GM23338 (cell line): ENCODE measurements at regions not wholly inside any gene's neighbourhood (a gene's known extent, or its start where the extent isn't known, plus 50 kb on each side); places are given as distances from the start of the nearest gene placed in this dataset.

Source experiments
- ATAC-seq: fragments of 200-7000 bp; cut with Tn5 transposase; 3 replicates; pipeline ENCODE4 v1.9.1; 2020
- DNase-seq: peaks from one replicate; pipeline ENCODE4 v3.0.0-alpha.2; 2015; ENCODE audit warnings: low spot score
- H2AFZ ChIP-seq: fragments of 200-600 bp; sonication (generic); 2 replicates; pipeline ENCODE4 v1.8.0; 2016; ENCODE audit warnings: antibody characterized with exemption, mild to moderate bottlenecking, moderate library complexity
- H3F3A ChIP-seq: fragments of 200-600 bp; sonication (generic); replicated peaks from 2 replicates; pipeline ENCODE4 v1.8.0; 2017; ENCODE audit warnings: antibody characterized with exemption, mixed run types, low read depth
- H3K27ac ChIP-seq: fragments of 200-600 bp; sonication (generic); 2 replicates; pipeline ENCODE4 v1.6.1; 2016; ENCODE audit warnings: low read depth
- H3K27me3 ChIP-seq: fragments of 200-600 bp; sonication (generic); 2 replicates; pipeline ENCODE4 v1.8.0; 2016; ENCODE audit warnings: mild to moderate bottlenecking, mixed run types, moderate library complexity; ENCODE audit not compliant: insufficient read depth
- H3K36me3 ChIP-seq: fragments of 200-600 bp; sonication (generic); 2 replicates; pipeline ENCODE4 v1.8.0; 2016; ENCODE audit warnings: mild to moderate bottlenecking; ENCODE audit not compliant: insufficient read depth
- H3K4me1 ChIP-seq: fragments of 200-600 bp; sonication (generic); 2 replicates; pipeline ENCODE4 v1.8.0; 2016; ENCODE audit warnings: mild to moderate bottlenecking, moderate library complexity; ENCODE audit not compliant: insufficient read depth
- H3K4me2 ChIP-seq: fragments of 200-600 bp; sonication (generic); 2 replicates; pipeline ENCODE4 v1.7.1; 2017; ENCODE audit warnings: mixed run types
- H3K4me3 ChIP-seq: fragments of 200-600 bp; sonication (generic); 2 replicates; pipeline ENCODE4 v1.6.1; 2016; ENCODE audit warnings: mixed run types
- H3K79me2 ChIP-seq: fragments of 200-600 bp; sonication (generic); replicated peaks from 2 replicates; pipeline ENCODE4 v1.8.0; 2017; ENCODE audit warnings: mild to moderate bottlenecking; ENCODE audit not compliant: insufficient read depth
- H3K9me2 ChIP-seq: fragments of 200-600 bp; sonication (generic); 2 replicates; pipeline ENCODE4 v1.8.0; 2017; ENCODE audit not compliant: insufficient read depth
- H4K20me1 ChIP-seq: fragments of 200-600 bp; sonication (generic); replicated peaks from 2 replicates; pipeline ENCODE4 v1.8.0; 2017; ENCODE audit warnings: mild to moderate bottlenecking; ENCODE audit not compliant: insufficient read depth
- H3K27ac Mint-ChIP-seq: 2 replicates; pipeline ENCODE4 v1.8.0; 2020; ENCODE audit warnings: inconsistent platforms, mild to moderate bottlenecking, moderate library complexity, mixed read lengths
- H3K27me3 Mint-ChIP-seq: 3 replicates; pipeline ENCODE4 v1.8.0; 2022; ENCODE audit warnings: low read depth, mild to moderate bottlenecking, moderate library complexity, mixed read lengths, inconsistent platforms; ENCODE audit not compliant: insufficient read depth, poor library complexity
- H3K36me3 Mint-ChIP-seq: 3 replicates; pipeline ENCODE4 v1.8.0; 2021; ENCODE audit warnings: low read depth, mild to moderate bottlenecking, inconsistent platforms, moderate library complexity, mixed read lengths
- H3K4me1 Mint-ChIP-seq: 3 replicates; pipeline ENCODE4 v1.8.0; 2020; ENCODE audit warnings: mild to moderate bottlenecking, inconsistent platforms, mixed read lengths
- H3K4me3 Mint-ChIP-seq: 3 replicates; pipeline ENCODE4 v1.8.0; 2021; ENCODE audit warnings: moderate library complexity, mild to moderate bottlenecking, inconsistent platforms, mixed read lengths
- H3K9me3 Mint-ChIP-seq: 3 replicates; pipeline ENCODE4 v1.8.0; 2020; ENCODE audit warnings: moderate library complexity, mild to moderate bottlenecking, inconsistent platforms, mixed read lengths
- CREB1 ChIP-seq: fragments of 250-450 bp; sonication (Bioruptor Pico); IDR thresholded peaks from 2 replicates; pipeline ENCODE4 v1.5.0; 2020; ENCODE audit warnings: low read depth, mild to moderate bottlenecking, moderate library complexity
- EZH2 ChIP-seq: fragments of 200-600 bp; sonication (generic); IDR thresholded peaks from one replicate; pipeline ENCODE4 v1.8.0; 2017; ENCODE audit warnings: antibody characterized with exemption, mild to moderate bottlenecking, low read depth; ENCODE audit not compliant: unreplicated experiment
- EZH2phosphoT487 ChIP-seq: fragments of 200-600 bp; sonication (generic); IDR thresholded peaks from one replicate; pipeline ENCODE4 v1.8.1; 2018; ENCODE audit warnings: antibody characterized with exemption; ENCODE audit not compliant: unreplicated experiment
- POLR2AphosphoS5 ChIP-seq: IDR thresholded peaks from 2 replicates; pipeline ENCODE4 v1.6.1; 2016; ENCODE audit warnings: antibody characterized with exemption, low read depth
- STAT1 ChIP-seq: IDR thresholded peaks from one replicate; pipeline ENCODE4 v1.6.1; 2016; ENCODE audit warnings: antibody characterized with exemption; ENCODE audit not compliant: unreplicated experiment
- ZNF114 ChIP-seq: fragments of 250-450 bp; sonication (Bioruptor Pico); IDR thresholded peaks from 2 replicates; pipeline ENCODE4 v1.5.0; 2020; ENCODE audit warnings: mild to moderate bottlenecking, moderate library complexity
- ZNF331 ChIP-seq: fragments of 250-450 bp; sonication (Bioruptor Pico); IDR thresholded peaks from 2 replicates; pipeline ENCODE4 v1.5.0; 2020; ENCODE audit warnings: low read depth, mild to moderate bottlenecking, moderate library complexity
- TF ChIP-seq, protein P1 (sequence below), 2 experiments: fragments of 200-600 bp in 1 of 2; sonication (generic) in 1 of 2; conservative IDR thresholded peaks; 2 replicates each; pipeline versions ENCODE4 v1.5.1 to v1.6.1; 2016 to 2017; ENCODE audit warnings: antibody characterized with exemption in 2 of 2, low read depth in 2 of 2, mild to moderate bottlenecking in 2 of 2, moderate library complexity in 1 of 2
- TF ChIP-seq, protein P2 (sequence below): IDR thresholded peaks from one replicate; pipeline ENCODE4 v1.6.1; 2018; ENCODE audit warnings: antibody characterized with exemption; ENCODE audit not compliant: unreplicated experiment
- TF ChIP-seq, protein P3 (sequence below): fragments of 250-450 bp; sonication (Bioruptor Pico); IDR thresholded peaks from 2 replicates; pipeline ENCODE4 v1.5.0; 2020; ENCODE audit warnings: mild to moderate bottlenecking, moderate library complexity

GRCh38 chr2:57509189-57509588, 537.4 kb upstream of the VRK2 start (continued):
- TF ChIP-seq, protein P1, sequence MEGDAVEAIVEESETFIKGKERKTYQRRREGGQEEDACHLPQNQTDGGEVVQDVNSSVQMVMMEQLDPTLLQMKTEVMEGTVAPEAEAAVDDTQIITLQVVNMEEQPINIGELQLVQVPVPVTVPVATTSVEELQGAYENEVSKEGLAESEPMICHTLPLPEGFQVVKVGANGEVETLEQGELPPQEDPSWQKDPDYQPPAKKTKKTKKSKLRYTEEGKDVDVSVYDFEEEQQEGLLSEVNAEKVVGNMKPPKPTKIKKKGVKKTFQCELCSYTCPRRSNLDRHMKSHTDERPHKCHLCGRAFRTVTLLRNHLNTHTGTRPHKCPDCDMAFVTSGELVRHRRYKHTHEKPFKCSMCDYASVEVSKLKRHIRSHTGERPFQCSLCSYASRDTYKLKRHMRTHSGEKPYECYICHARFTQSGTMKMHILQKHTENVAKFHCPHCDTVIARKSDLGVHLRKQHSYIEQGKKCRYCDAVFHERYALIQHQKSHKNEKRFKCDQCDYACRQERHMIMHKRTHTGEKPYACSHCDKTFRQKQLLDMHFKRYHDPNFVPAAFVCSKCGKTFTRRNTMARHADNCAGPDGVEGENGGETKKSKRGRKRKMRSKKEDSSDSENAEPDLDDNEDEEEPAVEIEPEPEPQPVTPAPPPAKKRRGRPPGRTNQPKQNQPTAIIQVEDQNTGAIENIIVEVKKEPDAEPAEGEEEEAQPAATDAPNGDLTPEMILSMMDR (conservative IDR thresholded peaks at IDR 0.05; ENCODE audit: low read depth in 2 of 2), result no peak
- TF ChIP-seq CREB1 (CRISPR knock-in tag) (no peak), EZH2phosphoT487 (no peak), STAT1 (no peak), POLR2AphosphoS5 (no peak), ZNF114 (no peak), EZH2 (no peak)
- TF ChIP-seq, protein P2, sequence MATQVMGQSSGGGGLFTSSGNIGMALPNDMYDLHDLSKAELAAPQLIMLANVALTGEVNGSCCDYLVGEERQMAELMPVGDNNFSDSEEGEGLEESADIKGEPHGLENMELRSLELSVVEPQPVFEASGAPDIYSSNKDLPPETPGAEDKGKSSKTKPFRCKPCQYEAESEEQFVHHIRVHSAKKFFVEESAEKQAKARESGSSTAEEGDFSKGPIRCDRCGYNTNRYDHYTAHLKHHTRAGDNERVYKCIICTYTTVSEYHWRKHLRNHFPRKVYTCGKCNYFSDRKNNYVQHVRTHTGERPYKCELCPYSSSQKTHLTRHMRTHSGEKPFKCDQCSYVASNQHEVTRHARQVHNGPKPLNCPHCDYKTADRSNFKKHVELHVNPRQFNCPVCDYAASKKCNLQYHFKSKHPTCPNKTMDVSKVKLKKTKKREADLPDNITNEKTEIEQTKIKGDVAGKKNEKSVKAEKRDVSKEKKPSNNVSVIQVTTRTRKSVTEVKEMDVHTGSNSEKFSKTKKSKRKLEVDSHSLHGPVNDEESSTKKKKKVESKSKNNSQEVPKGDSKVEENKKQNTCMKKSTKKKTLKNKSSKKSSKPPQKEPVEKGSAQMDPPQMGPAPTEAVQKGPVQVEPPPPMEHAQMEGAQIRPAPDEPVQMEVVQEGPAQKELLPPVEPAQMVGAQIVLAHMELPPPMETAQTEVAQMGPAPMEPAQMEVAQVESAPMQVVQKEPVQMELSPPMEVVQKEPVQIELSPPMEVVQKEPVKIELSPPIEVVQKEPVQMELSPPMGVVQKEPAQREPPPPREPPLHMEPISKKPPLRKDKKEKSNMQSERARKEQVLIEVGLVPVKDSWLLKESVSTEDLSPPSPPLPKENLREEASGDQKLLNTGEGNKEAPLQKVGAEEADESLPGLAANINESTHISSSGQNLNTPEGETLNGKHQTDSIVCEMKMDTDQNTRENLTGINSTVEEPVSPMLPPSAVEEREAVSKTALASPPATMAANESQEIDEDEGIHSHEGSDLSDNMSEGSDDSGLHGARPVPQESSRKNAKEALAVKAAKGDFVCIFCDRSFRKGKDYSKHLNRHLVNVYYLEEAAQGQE, result no peak

DNA sequence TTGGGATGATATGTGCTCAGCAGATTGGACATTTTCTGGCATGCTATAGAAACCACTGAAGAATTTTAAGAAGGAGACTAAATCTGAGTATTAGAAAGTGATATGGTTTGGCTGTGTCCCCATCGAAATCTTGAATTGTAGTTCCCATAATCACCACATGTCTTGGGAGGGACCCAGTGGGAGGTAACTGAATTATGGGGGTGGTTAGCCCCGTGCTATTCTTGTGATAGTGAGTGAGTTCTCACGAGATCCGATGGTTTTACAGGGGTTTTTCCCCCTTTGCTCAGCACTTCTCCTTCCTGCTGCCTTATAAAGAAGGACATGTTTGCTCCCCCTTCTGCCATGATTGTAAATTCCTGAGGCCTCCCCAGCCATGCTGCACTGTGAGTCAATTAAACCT, 535.9 kb upstream of the VRK2 start:
- Histone ChIP-seq H4K20me1 (no peaks in the 10 kb centered on the region), H3K79me2 (no peaks in the 10 kb centered on the region), H3K4me2 (no peak overlapping the region), H3K27ac (no peak overlapping the region), H3K4me1 (peaks cover 6% of the 10 kb centered on the region), H3K36me3 (no peaks in the 10 kb centered on the region), H3K27me3 (no peaks in the 10 kb centered on the region), H2AFZ (no peak overlapping the region; the same call in 1 of the 2 replicates), H3F3A (no peaks in the 10 kb centered on the region), H3K4me3 (no peak overlapping the region), H3K9me2 (no peaks in the 10 kb centered on the region)
- ATAC-seq (no peak), DNase-seq (peak; percentile 23)
- Mint-ChIP-seq H3K4me3 (no peak overlapping the region), H3K4me1 (peaks cover 5% of the 10 kb centered on the region; the same call in 1 of the 3 replicates), H3K36me3 (no peaks in the 10 kb centered on the region), H3K9me3 (no peaks in the 10 kb centered on the region), H3K27me3 (no peaks in the 10 kb centered on the region), H3K27ac (no peak overlapping the region)
- TF ChIP-seq ZNF331, result no peak
- TF ChIP-seq, protein P3, sequence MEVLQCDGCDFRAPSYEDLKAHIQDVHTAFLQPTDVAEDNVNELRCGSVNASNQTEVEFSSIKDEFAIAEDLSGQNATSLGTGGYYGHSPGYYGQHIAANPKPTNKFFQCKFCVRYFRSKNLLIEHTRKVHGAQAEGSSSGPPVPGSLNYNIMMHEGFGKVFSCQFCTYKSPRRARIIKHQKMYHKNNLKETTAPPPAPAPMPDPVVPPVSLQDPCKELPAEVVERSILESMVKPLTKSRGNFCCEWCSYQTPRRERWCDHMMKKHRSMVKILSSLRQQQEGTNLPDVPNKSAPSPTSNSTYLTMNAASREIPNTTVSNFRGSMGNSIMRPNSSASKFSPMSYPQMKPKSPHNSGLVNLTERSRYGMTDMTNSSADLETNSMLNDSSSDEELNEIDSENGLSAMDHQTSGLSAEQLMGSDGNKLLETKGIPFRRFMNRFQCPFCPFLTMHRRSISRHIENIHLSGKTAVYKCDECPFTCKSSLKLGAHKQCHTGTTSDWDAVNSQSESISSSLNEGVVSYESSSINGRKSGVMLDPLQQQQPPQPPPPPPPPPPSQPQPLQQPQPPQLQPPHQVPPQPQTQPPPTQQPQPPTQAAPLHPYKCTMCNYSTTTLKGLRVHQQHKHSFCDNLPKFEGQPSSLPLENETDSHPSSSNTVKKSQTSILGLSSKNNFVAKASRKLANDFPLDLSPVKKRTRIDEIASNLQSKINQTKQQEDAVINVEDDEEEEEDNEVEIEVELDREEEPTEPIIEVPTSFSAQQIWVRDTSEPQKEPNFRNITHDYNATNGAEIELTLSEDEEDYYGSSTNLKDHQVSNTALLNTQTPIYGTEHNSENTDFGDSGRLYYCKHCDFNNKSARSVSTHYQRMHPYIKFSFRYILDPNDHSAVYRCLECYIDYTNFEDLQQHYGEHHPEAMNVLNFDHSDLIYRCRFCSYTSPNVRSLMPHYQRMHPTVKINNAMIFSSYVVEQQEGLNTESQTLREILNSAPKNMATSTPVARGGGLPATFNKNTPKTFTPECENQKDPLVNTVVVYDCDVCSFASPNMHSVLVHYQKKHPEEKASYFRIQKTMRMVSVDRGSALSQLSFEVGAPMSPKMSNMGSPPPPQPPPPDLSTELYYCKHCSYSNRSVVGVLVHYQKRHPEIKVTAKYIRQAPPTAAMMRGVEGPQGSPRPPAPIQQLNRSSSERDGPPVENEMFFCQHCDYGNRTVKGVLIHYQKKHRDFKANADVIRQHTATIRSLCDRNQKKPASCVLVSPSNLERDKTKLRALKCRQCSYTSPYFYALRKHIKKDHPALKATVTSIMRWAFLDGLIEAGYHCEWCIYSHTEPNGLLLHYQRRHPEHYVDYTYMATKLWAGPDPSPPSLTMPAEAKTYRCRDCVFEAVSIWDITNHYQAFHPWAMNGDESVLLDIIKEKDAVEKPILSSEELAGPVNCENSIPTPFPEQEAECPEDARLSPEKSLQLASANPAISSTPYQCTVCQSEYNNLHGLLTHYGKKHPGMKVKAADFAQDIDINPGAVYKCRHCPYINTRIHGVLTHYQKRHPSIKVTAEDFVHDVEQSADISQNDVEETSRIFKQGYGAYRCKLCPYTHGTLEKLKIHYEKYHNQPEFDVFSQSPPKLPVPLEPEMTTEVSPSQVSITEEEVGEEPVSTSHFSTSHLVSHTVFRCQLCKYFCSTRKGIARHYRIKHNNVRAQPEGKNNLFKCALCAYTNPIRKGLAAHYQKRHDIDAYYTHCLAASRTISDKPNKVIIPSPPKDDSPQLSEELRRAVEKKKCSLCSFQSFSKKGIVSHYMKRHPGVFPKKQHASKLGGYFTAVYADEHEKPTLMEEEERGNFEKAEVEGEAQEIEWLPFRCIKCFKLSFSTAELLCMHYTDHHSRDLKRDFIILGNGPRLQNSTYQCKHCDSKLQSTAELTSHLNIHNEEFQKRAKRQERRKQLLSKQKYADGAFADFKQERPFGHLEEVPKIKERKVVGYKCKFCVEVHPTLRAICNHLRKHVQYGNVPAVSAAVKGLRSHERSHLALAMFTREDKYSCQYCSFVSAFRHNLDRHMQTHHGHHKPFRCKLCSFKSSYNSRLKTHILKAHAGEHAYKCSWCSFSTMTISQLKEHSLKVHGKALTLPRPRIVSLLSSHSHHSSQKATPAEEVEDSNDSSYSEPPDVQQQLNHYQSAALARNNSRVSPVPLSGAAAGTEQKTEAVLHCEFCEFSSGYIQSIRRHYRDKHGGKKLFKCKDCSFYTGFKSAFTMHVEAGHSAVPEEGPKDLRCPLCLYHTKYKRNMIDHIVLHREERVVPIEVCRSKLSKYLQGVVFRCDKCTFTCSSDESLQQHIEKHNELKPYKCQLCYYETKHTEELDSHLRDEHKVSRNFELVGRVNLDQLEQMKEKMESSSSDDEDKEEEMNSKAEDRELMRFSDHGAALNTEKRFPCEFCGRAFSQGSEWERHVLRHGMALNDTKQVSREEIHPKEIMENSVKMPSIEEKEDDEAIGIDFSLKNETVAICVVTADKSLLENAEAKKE, result no peak
- TF ChIP-seq, protein P1 (conservative IDR thresholded peaks at IDR 0.05; ENCODE audit: low read depth in 2 of 2), result peak; percentile 7 to 32; a peak in 1 of 4 replicates
